K562 (cell line): ENCODE measurements at regions not wholly inside any gene's neighbourhood (a gene's known extent, or its start where the extent isn't known, plus 50 kb on each side); places are given as distances from the start of the nearest gene placed in this dataset.
"Not testable (repeated sequence)": the region's sequence is repeated elsewhere in the genome, so short reads cannot be mapped to it uniquely, and the experiment has no call there.

Experiments
- ATAC-seq: fragments of 200-7000 bp; cut with Tn5 transposase; 3 replicates; pipeline ENCODE4 v1.9.1; 2020; ENCODE audit warnings: moderate library complexity
- BruUV-seq: library from RNA; stranded (reverse); fragments of 400-500 nt; replicated peaks from 2 replicates; lab custom pipeline; 2021; lab: Mats Ljungman, UMichigan
- CTCF ChIA-PET: fragments of 300-600 bp; formaldehyde crosslinking; extraction: SDS; loops from one replicate; lab custom pipeline; 2021; ENCODE audit warnings: low intra/inter-chr PET ratio; lab: Yijun Ruan, JAX
- POLR2A ChIA-PET: fragments of 300-600, 350-650 bp; sonication (Branson Sonifier 250); formaldehyde crosslinking; extraction: SDS; loops from one replicate; lab custom pipeline; 2021; ENCODE audit warnings: antibody characterized with exemption, inconsistent platforms; lab: Yijun Ruan, JAX
- DNase-seq, 4 experiments: peaks; one replicate each; pipeline versions ENCODE4 v3.0.0 to v3.0.0-alpha.2; 2011 to 2018; ENCODE audit warnings: low spot score in 3 of 4, mixed read lengths in 3 of 4; ENCODE audit errors: extremely low read depth in 1 of 4
- FAIRE-seq: peaks from 2 replicates; lab custom pipeline; 2011; peaks lifted over from hg19 to GRCh38; lab: Jason Lieb, UNC
- H2AFZ ChIP-seq: 2 replicates; pipeline ENCODE4 v1.6.0; 2011; ENCODE audit warnings: low read depth, low read length, control low read depth, inconsistent platforms
- H3K27ac ChIP-seq: fragments of 200-600 bp; 3 replicates; pipeline ENCODE4 v1.8.0; 2011; ENCODE audit warnings: low read depth, mild to moderate bottlenecking, control low read depth, inconsistent platforms, low read length, moderate library complexity, mixed read lengths; ENCODE audit errors: extremely low read depth
- H3K27me3 ChIP-seq, 2 experiments: fragments of 300-600 bp in 1 of 2; 2 replicates in 1 of 2; 3 replicates in 1 of 2; pipeline versions ENCODE4 v1.6.0 to v1.8.0; 2011; ENCODE audit warnings: inconsistent platforms in 2 of 2, low read length in 2 of 2, mild to moderate bottlenecking in 1 of 2, mixed read lengths in 1 of 2, moderate library complexity in 1 of 2; ENCODE audit not compliant: control insufficient read depth in 2 of 2, insufficient read depth in 2 of 2
- H3K36me3 ChIP-seq: fragments of 300-600 bp; 3 replicates; pipeline ENCODE4 v1.8.0; 2011; ENCODE audit warnings: mild to moderate bottlenecking, low read length, inconsistent platforms; ENCODE audit not compliant: control insufficient read depth, insufficient read depth
- H3K4me1 ChIP-seq, 2 experiments: fragments of 200-600 bp in 1 of 2; replicated peaks in 1 of 2; 2 replicates in 1 of 2; 3 replicates in 1 of 2; pipeline versions ENCODE4 v1.5.1 to v1.8.0; 2011; ENCODE audit warnings: inconsistent platforms in 2 of 2, low read length in 2 of 2, mild to moderate bottlenecking in 1 of 2, mixed read lengths in 1 of 2, moderate library complexity in 1 of 2; ENCODE audit not compliant: control insufficient read depth in 2 of 2, insufficient read depth in 2 of 2
- H3K4me2 ChIP-seq: 2 replicates; pipeline ENCODE4 v1.6.1; 2011; ENCODE audit warnings: low read length, control low read depth, inconsistent platforms, mixed read lengths; ENCODE audit not compliant: insufficient read depth
- H3K4me3 ChIP-seq: fragments of 200-600 bp; sonication (generic), shearing (Covaris generic); 2 replicates; pipeline ENCODE4 v1.5.1; 2016; ENCODE audit warnings: control low read depth, inconsistent platforms
- H3K79me2 ChIP-seq: fragments of 200-600 bp; 3 replicates; pipeline ENCODE4 v1.8.0; 2011; ENCODE audit warnings: low read length, inconsistent platforms; ENCODE audit not compliant: control insufficient read depth, insufficient read depth
- H3K9ac ChIP-seq, 2 experiments: 2 replicates each; pipeline versions ENCODE4 v1.6.0 to v1.6.1; 2011; ENCODE audit warnings: low read depth in 2 of 2, low read length in 2 of 2, control low read depth in 1 of 2, inconsistent platforms in 1 of 2, mild to moderate bottlenecking in 1 of 2, mixed read lengths in 1 of 2; ENCODE audit not compliant: insufficient read depth in 1 of 2
- H3K9me1 ChIP-seq: one replicate; pipeline ENCODE4 v1.6.0; 2011; ENCODE audit warnings: inconsistent platforms, mild to moderate bottlenecking, low read length, moderate library complexity; ENCODE audit not compliant: control insufficient read depth, insufficient read depth
- H3K9me3 ChIP-seq: replicated peaks from 2 replicates; pipeline ENCODE4 v1.5.1; 2011; ENCODE audit warnings: low read depth, low read length, inconsistent platforms; ENCODE audit not compliant: control insufficient read depth, insufficient read depth
- H4K20me1 ChIP-seq: replicated peaks from 2 replicates; pipeline ENCODE4 v1.6.1; 2011; ENCODE audit warnings: low read length, inconsistent platforms, mixed read lengths; ENCODE audit not compliant: control insufficient read depth, insufficient read depth
- ETV6 ChIP-seq, 3 experiments: fragments of 150-350 bp in 1 of 3; sonication (generic) in 1 of 3; formaldehyde crosslinking in 1 of 3; IDR thresholded peaks; 2 replicates each; pipeline versions ENCODE4 v1.6.1 to v1.8.0; 2014 to 2022; ENCODE audit warnings: borderline replicate concordance in 2 of 3, low read depth in 2 of 3, antibody characterized with exemption in 1 of 3, low read length in 1 of 3, mild to moderate bottlenecking in 1 of 3, missing genetic modification reagents in 1 of 3
- HEY1 ChIP-seq: fragments of 250-450 bp; sonication (Bioruptor Pico); IDR thresholded peaks from 2 replicates; pipeline ENCODE4 v1.5.0; 2020; ENCODE audit warnings: mild to moderate bottlenecking, moderate library complexity, borderline replicate concordance
- HNRNPUL1 ChIP-seq: fragments of 200-400 bp; formaldehyde crosslinking; IDR thresholded peaks from 2 replicates; pipeline ENCODE4 v1.6.1; 2017; ENCODE audit warnings: low read length
- IRF1 ChIP-seq: sonication (generic); formaldehyde crosslinking; IDR thresholded peaks from 2 replicates; pipeline ENCODE4 v1.8.0; 2022; ENCODE audit warnings: missing genetic modification reagents, mild to moderate bottlenecking, borderline replicate concordance
- ZBED1 ChIP-seq: IDR thresholded peaks from 2 replicates; pipeline ENCODE4 v1.6.1; 2014
- WGBS: fragments of 100-300 bp; shearing (Covaris generic); methylation state at CpG from one replicate; pipeline ENCODE4 v1.1.6; 2016; ENCODE audit warnings: low coverage, mixed read lengths; ENCODE audit not compliant: insufficient coverage; ENCODE audit errors: missing lambda C conversion rate; 5-methylcytosine and 5-hydroxymethylcytosine counted together
- in situ Hi-C: fragments of 300-500 bp; cut with MboI; formaldehyde crosslinking; loops from 4 replicates; pipeline ENCODE4 v1.15.0; 2018; ENCODE audit warnings: inconsistent platforms, mixed read lengths
- intact Hi-C: fragments of 100-400 bp; cut with micrococcal nuclease; formaldehyde crosslinking; loops from 2 replicates; pipeline ENCODE4 v1.14.2; 2022
- TF ChIP-seq, protein P1 (sequence below): fragments of 450-650 bp; formaldehyde crosslinking; IDR thresholded peaks from 2 replicates; pipeline ENCODE4 v1.4.0; 2020; ENCODE audit warnings: mild to moderate bottlenecking, mixed read lengths

DNA sequence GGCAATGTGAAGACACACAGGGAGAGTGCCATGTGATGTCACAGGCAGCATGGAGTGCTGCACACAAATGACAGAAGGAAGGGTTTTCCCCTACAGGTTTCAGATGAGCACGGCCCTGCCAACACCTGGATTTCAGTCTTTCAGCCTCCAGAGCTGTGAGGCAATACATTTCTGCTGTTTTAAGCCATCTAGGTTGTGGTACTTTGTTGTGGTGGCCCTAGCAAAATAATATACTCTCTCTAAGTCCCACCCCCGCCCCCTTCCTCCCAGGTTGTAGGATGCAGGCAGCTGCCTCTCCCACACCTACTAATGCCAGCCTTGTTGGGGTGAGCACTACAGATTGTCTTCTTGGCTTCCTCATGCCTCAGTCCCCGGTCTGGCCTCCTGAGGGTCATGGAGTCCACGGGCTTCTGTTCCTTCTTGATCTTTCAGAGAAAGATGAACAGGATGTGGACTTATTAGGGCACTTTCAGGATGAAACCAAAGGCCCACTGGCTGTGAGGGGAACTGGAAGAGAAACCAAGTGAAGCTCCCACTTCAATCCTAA is 180.0 kb downstream of the CD47 start (continued):
- TF ChIP-seq IRF1 (CRISPR knock-in tag) (no peak), HEY1 (CRISPR knock-in tag) (no peak), ZBED1 (no peak), HNRNPUL1 (no peak), ETV6 (IDR thresholded peaks at IDR 0.05; ENCODE audit: borderline replicate concordance in 1 of 2, low read depth in 2 of 2, low read length in 1 of 2) (no peak), ETV6 (CRISPR knock-in tag; IDR thresholded peaks at IDR 0.05; ENCODE audit: borderline replicate concordance) (no peak)
- TF ChIP-seq, protein P1, sequence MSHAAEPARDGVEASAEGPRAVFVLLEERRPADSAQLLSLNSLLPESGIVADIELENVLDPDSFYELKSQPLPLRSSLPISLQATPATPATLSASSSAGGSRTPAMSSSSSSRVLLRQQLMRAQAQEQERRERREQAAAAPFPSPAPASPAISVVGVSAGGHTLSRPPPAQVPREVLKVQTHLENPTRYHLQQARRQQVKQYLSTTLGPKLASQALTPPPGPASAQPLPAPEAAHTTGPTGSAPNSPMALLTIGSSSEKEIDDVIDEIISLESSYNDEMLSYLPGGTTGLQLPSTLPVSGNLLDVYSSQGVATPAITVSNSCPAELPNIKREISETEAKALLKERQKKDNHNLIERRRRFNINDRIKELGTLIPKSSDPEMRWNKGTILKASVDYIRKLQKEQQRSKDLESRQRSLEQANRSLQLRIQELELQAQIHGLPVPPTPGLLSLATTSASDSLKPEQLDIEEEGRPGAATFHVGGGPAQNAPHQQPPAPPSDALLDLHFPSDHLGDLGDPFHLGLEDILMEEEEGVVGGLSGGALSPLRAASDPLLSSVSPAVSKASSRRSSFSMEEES (CRISPR knock-in tag), result no peak

GRCh38 chr3:107909583-107909982 is 181.2 kb downstream of the CD47 start:
- DNase-seq, H3K27ac ChIP-seq, H3K27me3 ChIP-seq, H3K9me1 ChIP-seq, H3K4me2 ChIP-seq, FAIRE-seq, H3K9ac ChIP-seq, H3K4me1 ChIP-seq, in situ Hi-C loops, H3K36me3 ChIP-seq, H3K4me3 ChIP-seq, H4K20me1 ChIP-seq, H3K79me2 ChIP-seq, CTCF ChIA-PET, BruUV-seq, intact Hi-C loops, H2AFZ ChIP-seq, ATAC-seq, H3K9me3 ChIP-seq: not testable (repeated sequence)
- POLR2A ChIA-PET, result interaction anchor here (0.6 kb wide), 1 partner anchor 67 kb away, joined by 3 read pairs; no protein-coding TSS in a partner anchor
- WGBS, result 7% methylated on average over 3 of the region's 3 CpGs
